ENCODE measurements at regions not wholly inside any gene's neighbourhood (a gene's known extent, or its start where the extent isn't known, plus 50 kb on each side); places are given as distances from the start of the nearest gene placed in this dataset.
A peak's percentile ranks its signal among the peaks of the same experiment; 100 is the strongest.

GRCh38 chr19:31214086-31214485, 135.2 kb downstream of the TSHZ3 start:
- no peak for TF ChIP-seq POLR2A (IDR thresholded peaks at IDR 0.05)
- TF ChIP-seq CTCF (IDR thresholded peaks at IDR 0.05): no peak
- peak; percentile 47 for TF ChIP-seq POLR2AphosphoS5 (IDR thresholded peaks at IDR 0.05)

Data from prostate gland (tissue), 2 donors.